Stomach (tissue), 8 donors: ENCODE measurements at regions not wholly inside any gene's neighbourhood (a gene's known extent, or its start where the extent isn't known, plus 50 kb on each side); places are given as distances from the start of the nearest gene placed in this dataset.
A peak's percentile ranks its signal among the peaks of the same experiment; 100 is the strongest.

ENCODE experiments used
- DNase-seq, 2 donors: peaks; one replicate each; pipeline versions ENCODE4 v3.0.0 to v3.0.0-alpha.2; 2013 to 2019
- H3K27ac ChIP-seq, 5 donors: fragments of 200-600 bp in 4 of 5; sonication (generic) in 4 of 5; one replicate each; pipeline ENCODE4 v1.5.1; 2013 to 2019; ENCODE audit warnings: mild to moderate bottlenecking in 1 of 5, moderate library complexity in 1 of 5
- H3K27me3 ChIP-seq, 3 donors: fragments of 200-600 bp; sonication (generic); one replicate each; pipeline ENCODE4 v1.5.1; 2017 to 2019; ENCODE audit warnings: mixed run types in 1 of 3
- H3K36me3 ChIP-seq, 4 donors: fragments of 200-600 bp; sonication (generic); 1 replicate in 3 of 4; 2 replicates in 1 of 4; pipeline ENCODE4 v1.5.1; 2016 to 2019
- H3K4me1 ChIP-seq, 4 donors: fragments of 200-600 bp; sonication (generic); one replicate each; pipeline ENCODE4 v1.5.1; 2016 to 2019
- H3K4me3 ChIP-seq, 4 donors: fragments of 200-600 bp; sonication (generic) in 3 of 4; one replicate each; pipeline ENCODE4 v1.5.1; 2016 to 2019; ENCODE audit warnings: mild to moderate bottlenecking in 1 of 4
- H3K9me3 ChIP-seq, 4 donors: fragments of 200-600 bp; sonication (generic); one replicate each; pipeline ENCODE4 v1.5.1; 2016 to 2019
- CTCF ChIP-seq, 7 experiments: fragments of 450-650 bp in 4 of 7; fragments of 200-600 bp in 3 of 7; sonication (generic) in 3 of 7; IDR thresholded peaks; one replicate each; pipeline ENCODE4 v1.5.1; 2016 to 2019; ENCODE audit warnings: antibody characterized with exemption in 7 of 7, control low read depth in 2 of 7, mild to moderate bottlenecking in 1 of 7
- EP300 ChIP-seq: sonication (generic); formaldehyde crosslinking; IDR thresholded peaks from one replicate; pipeline ENCODE4 v1.6.1; 2017; ENCODE audit warnings: antibody characterized with exemption
- POLR2A ChIP-seq, 4 donors: fragments of 450-650 bp; IDR thresholded peaks; one replicate each; pipeline ENCODE4 v1.6.1; 2016; ENCODE audit warnings: antibody characterized with exemption in 4 of 4, control low read depth in 2 of 4, mild to moderate bottlenecking in 1 of 4, moderate library complexity in 1 of 4
- POLR2AphosphoS5 ChIP-seq, 3 donors: sonication (generic); formaldehyde crosslinking; IDR thresholded peaks; one replicate each; pipeline ENCODE4 v1.6.1; 2016; ENCODE audit warnings: antibody characterized with exemption in 3 of 3
- WGBS, 5 donors: extraction: QIAGEN DNeasy Blood & Tissue Kit in 3 of 5; methylation state at CpG; one replicate each; pipeline versions ENCODE4 v1.1.5 to v1.1.7; 2013 to 2018; 5-methylcytosine and 5-hydroxymethylcytosine counted together
- intact Hi-C: fragments of 100-400 bp; cut with DNase I; formaldehyde crosslinking; loops from one replicate; pipeline ENCODE4 v1.15.1; 2023; ENCODE audit warnings: low total_unique reads
- donor health status: healthy with polysubstance abuse.
- donor health status: Bipolar disorder and iron deficiency.
- donor health status: healthy.

- Histone ChIP-seq H3K27ac (no peak overlapping the region), H3K4me1 (peaks cover 0 to 8% (median 0%) of the 10 kb centered on the region in 4 donors), H3K36me3 (no peaks in the 10 kb centered on the region), H3K9me3 (no peaks in the 10 kb centered on the region), H3K4me3 (no peak overlapping the region), H3K27me3 (no peaks in the 10 kb centered on the region)
- DNase-seq: no peak
- WGBS, 5 donors: 85 to 92% (median 91%) methylated on average over 6 of the region's 6 CpGs
- intact Hi-C loops: no loop called here
- TF ChIP-seq EP300 (no peak), CTCF (IDR thresholded peaks at IDR 0.05) (no peak), POLR2A (IDR thresholded peaks at IDR 0.05) (no peak), POLR2AphosphoS5 (IDR thresholded peaks at IDR 0.05) (no peak)
Observed at GRCh38 chr12:69119770-69120169, 119.6 kb upstream of the CPSF6 start.

GRCh38 chr12:69120354-69120753, 119.0 kb upstream of the CPSF6 start:
- Histone ChIP-seq H3K27me3 (no peaks in the 10 kb centered on the region), H3K9me3 (no peaks in the 10 kb centered on the region)
- TF ChIP-seq CTCF (IDR thresholded peaks at IDR 0.05) (no peak), EP300 (no peak), POLR2A (IDR thresholded peaks at IDR 0.05) (no peak), POLR2AphosphoS5 (IDR thresholded peaks at IDR 0.05) (no peak)

GRCh38 chr12:69123311-69123710, 116.1 kb upstream of the CPSF6 start:
- Histone ChIP-seq H3K36me3 (no peaks in the 10 kb centered on the region), H3K4me1 (peaks cover 0 to 8% (median 0%) of the 10 kb centered on the region in 4 donors), H3K27me3 (no peaks in the 10 kb centered on the region), H3K9me3 (no peaks in the 10 kb centered on the region), H3K27ac (no peak overlapping the region), H3K4me3 (no peak overlapping the region)
- 90 to 98% (median 94%) methylated on average over 3 of the region's 3 CpGs for WGBS, 5 donors
- DNase-seq: no peak
- intact Hi-C loops: no loop called here
- TF ChIP-seq POLR2AphosphoS5 (IDR thresholded peaks at IDR 0.05) (no peak), EP300 (no peak), CTCF (IDR thresholded peaks at IDR 0.05) (no peak), POLR2A (IDR thresholded peaks at IDR 0.05) (no peak)

More at GRCh38 chr12:69120354-69120753, 119.0 kb upstream of the CPSF6 start:
- Histone ChIP-seq H3K36me3 (no peaks in the 10 kb centered on the region), H3K27ac (no peak overlapping the region), H3K4me3 (no peak overlapping the region), H3K4me1 (peaks cover 0 to 8% (median 0%) of the 10 kb centered on the region in 4 donors)
- 67 to 74% (median 69%) methylated on average over 5 of the region's 5 CpGs for WGBS, 5 donors
- no peak for DNase-seq
- intact Hi-C loops: no loop called here

- TF ChIP-seq EP300 (no peak), POLR2A (IDR thresholded peaks at IDR 0.05) (no peak), POLR2AphosphoS5 (IDR thresholded peaks at IDR 0.05) (no peak), CTCF (IDR thresholded peaks at IDR 0.05) (no peak)
- H3K4me1 ChIP-seq: peaks cover 0 to 8% (median 0%) of the 10 kb centered on the region in 4 donors
- no peaks in the 10 kb centered on the region for H3K36me3 ChIP-seq
- intact Hi-C loops: no loop called here
- WGBS, 5 donors: 27 to 56% (median 47%) methylated on average over 8 of the region's 8 CpGs
- H3K27ac ChIP-seq: no peak overlapping the region
- no peak overlapping the region for H3K4me3 ChIP-seq
- H3K27me3 ChIP-seq: no peaks in the 10 kb centered on the region
- DNase-seq: peak in 1 of 2 donors; percentile 42
- H3K9me3 ChIP-seq: no peaks in the 10 kb centered on the region
Observed at GRCh38 chr12:69123919-69124638, 115.3 kb upstream of the CPSF6 start.
